Superior temporal gyrus (tissue), 1 donor: ENCODE measurements at regions not wholly inside any gene's neighbourhood (a gene's known extent, or its start where the extent isn't known, plus 50 kb on each side); places are given as distances from the start of the nearest gene placed in this dataset.

Source experiments
- DNase-seq: peaks from one replicate; pipeline ENCODE4 v3.0.0-alpha.2; 2016; ENCODE audit errors: extremely low spot score

DNA sequence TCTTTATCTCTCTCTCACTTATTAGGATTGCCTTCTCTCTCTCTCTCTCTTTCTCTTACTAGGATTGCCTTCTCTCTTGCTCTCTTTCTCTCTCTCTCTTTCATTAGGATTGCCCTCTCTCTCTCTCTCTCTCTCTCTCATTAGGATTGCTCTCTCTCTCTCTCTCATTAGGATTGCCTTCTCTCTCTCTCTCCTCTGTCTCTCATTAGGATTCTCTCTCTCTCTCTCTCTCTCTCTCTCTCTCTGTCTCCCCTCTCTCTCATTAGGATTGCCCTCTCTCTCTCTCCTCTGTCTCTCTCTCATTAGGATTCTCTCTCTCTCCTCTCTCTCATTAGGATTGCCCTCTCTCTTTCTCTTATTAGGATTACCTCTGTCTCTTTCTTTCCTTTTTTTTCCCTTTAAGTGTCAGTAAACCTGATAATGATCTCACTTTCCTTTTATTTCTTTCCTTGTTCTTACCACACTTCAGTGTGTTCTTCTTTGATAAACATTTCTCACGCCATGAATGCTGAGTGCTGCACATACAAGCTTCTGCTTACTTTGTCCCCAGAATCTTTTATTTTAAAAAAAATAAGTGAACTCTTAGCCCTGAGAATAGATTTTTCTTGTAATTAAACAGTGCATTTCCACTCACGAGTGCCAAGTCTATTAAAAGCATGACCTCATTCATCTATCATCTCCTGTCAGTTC, 243.4 kb upstream of the TBC1D5 start:
- no peak for DNase-seq

DNA sequence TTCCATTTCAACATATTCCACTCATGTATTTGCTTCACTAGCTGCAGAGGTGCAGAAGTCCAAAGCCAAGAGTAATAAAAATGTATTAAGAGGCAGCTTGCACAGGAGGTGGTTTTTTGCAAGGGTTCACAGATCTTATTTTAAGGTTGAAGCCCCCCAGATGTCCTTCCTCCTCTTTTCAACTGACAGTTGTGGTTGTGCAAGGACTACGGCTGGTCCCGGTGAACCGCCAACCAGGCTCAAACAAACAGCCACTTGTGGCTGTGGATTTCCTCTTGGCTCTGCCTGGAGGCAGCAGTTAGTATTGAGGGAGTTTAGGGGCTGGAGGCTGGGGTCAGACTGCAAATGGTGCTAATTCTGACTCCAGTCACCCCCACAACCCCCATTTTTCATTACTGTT, 240.7 kb upstream of the TBC1D5 start:
- no peak for DNase-seq

DNA sequence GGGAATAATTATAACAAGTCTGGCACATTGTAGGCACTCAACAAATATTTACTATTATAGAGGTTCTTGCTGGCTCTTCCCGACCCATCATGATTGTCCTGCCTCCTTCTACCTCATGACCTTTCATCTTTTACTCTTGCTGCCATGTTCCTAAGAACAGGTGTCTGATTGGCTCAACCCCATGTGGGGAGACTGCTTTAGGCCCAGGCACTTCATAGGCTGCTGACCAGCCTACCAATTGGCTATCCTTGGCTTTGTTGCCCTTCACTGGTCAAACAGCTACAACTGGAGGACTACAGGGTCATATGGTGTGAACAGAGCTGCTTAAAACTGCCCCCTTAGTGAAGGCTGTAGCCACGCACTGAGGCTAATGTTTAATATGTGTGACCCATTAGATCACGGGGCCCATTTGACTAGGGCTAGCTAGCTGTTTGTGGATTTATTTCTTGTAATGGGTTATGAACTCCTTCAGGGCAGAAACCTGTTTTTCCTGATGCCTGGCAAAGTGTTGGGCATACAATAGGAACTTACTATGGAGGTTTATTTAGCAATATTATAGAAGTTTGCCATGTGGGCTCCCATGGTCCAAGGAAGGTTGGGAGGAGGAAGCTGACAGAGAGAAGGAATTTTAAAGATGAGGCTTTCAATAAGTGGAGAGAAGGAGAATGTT, 239.9 kb upstream of the TBC1D5 start:
- DNase-seq, result no peak

DNA sequence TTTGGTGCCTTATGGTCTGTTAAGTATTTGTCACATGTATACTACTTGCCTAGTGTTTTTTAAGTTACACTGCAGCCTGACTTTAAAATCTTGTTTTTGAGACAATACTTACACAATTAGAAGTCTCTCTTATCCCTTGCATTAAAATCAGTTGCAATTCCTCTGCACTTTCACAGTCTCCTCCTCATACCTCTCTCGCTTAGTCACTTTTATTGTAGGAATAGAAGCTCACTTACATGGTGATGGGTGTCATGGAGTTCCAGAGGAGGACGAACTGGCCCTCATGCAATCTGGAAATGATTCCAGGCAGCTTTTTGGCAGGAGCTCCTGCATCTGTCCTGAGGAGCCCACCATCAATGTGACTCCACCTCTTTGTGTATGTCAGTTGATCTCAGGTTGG, 238.4 kb upstream of the TBC1D5 start:
- no peak for DNase-seq

DNA sequence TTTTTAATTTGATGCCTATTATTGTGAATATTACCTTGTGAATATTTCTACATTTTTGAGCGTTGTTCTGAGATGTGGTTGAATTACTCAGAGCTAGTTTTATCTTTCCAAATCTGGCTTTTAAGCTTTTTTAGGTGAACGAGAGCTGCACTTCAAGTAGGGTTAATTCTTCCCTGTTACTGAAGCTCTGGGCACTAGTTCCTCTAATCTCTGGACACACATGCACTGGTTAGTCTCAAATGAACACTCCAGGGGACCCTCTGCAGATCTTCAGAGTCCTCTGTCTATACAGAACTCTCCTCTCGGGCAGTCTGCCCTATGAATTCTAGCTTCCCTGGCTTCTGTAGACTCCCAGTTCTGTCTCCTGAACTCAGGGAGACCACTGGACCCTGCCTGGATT, 237.5 kb upstream of the TBC1D5 start:
- no peak for DNase-seq

DNA sequence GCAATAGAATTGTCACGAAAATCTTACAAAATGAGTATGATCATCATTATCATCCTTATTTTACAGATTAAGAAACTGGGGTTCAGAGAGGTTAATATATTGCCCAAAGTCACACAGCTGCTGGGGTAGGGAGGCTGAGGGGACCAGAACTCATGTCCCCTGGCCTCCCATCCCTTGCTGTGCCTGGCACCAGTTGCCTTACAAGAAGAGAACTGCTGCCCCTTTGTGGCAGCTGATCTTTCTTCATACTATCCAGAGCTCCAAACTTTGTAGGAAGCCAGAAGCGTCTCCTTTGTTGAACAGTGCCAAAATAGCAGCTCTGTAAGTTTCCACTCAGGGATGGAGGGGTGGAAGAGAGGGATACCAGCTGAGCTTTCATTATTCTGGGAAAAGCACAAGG, 236.8 kb upstream of the TBC1D5 start:
- peak; percentile 71 for DNase-seq

DNA sequence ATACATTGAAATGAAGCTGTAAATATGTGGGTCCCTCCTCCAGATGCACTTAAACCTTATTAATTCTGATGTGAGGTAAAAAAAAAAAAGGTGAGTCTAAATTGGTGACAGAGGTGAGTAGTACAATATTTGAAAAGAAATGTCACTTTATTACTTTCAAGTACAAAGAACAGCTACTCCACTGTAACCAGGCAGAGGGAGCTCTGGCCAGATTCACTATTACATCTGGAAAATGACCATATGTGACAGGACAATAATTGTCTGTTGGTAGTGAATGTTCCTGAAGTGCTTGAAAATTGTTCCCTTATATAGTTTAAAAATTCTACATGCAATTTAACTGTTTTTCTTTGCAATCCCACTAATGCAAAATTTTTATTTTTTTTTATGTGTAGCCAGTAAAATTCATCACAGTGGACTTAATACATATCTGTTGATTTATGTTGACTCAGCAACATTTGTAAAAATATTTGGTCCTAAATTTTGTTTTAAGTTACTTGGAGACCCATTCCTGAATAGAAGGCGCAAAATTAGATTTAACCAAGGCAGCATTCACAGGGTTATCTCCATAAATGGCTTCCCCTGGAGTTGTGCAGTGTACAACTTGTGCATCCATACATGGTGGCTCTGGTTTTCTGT, 231.9 kb upstream of the TBC1D5 start:
- no peak for DNase-seq

DNA sequence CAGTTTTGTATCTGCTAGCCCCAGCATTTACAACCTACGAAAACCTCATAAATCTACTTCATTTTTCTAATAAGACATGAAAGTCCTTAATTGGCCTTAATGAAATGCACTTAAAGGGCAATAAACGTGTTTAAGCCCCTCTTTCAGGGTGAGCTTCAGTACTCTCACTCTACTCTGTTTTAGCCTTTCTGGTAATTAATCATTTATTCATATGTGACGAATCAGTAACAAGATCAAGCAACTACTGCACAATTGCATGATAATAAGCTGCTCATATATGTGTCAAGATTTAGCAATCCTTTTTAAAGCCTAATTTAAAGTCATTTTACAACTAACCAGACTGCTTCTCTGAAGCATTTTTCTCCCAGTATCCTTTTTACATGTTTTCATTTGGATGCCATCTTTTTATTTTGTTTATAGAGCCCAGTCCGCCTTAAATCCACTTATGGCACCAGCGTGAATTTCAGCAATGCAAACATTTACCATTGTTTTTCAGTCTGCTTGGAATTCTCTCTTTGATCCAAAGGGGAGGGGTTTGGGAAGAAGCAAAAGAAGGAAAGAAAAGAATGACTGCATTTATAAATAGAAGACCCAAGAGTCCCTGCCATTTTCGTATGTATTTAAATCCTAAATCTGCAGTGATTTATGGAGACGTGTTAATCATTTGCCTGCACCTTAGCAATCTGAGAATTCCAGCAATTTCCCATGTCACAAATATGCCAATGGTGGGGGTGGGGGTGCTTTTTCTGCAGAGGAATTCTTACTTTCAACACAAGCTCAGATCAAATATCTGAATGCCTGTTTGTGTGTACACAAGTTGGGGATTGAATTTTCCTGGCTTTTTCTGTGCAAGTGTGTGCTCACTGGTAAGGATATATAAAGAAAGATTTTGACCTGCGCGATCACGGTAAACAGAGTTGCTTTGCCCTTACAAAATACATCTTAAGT, 230.8 kb upstream of the TBC1D5 start:
- DNase-seq, result no peak

DNA sequence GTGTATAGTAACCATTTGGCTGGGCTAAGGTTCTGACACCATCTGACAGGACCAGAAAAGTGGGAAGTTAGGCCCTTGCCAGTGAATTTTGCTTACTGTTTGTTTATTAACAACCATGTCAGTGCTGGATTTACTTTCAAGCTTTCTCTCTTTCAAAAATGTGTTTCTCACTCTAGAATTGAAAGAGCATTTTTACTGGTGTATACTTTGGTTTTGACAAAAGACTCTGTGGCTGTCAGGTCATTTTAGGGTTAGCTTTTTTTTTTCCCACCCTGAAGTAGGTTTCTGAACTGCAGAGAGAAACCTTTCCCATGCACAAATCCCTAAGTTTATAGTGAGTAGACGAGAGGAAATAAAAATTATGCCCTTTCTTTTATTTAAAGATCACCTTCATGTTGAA, 230.0 kb upstream of the TBC1D5 start:
- DNase-seq, result no peak

DNA sequence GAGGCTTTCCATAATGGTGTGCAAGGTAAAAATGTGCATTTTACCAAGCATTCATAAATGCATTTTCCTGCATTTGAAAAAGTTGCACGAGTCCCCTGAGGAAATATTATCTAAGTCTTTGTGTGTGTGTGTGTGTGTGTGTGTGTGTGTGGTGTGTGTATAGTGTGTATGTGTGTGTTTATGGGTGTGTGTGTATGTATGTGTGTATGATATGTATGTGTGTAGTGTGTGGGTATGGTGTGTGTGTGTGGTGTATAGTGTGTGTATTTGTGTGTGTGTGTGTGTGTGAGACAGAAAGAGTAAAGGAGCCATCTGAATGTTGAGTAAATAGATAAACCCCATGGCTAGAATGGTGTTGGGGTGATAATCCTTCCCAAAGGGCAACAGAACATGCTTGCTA, 229.6 kb upstream of the TBC1D5 start:
- no peak for DNase-seq

DNA sequence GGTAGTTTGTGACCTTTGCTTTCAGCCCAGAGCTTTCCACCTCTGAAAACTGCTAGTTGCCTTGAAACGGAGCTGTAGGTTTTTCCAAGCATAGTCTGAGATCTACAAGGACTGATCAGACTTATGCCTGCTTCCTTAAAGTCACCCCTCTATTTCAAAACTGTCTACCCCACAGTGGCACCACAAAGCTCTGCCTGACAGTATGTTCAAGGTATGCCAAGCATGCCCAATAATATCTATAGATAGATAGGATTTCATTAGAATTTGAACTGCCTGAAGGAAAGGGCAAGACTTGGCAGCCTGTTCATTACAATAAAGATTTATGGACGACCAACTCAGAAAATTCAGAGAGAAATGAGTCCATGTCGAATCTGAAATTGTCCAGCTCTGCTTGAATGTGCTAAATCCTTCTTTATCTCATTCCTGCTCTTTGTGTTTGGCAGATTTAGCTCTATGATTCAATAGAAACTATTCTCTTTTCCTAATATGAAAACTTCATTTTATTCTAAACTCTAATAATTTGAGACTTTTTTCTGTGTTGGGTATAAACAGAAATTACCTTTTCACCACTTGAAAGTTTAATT, 227.6 kb upstream of the TBC1D5 start:
- DNase-seq, result no peak

DNA sequence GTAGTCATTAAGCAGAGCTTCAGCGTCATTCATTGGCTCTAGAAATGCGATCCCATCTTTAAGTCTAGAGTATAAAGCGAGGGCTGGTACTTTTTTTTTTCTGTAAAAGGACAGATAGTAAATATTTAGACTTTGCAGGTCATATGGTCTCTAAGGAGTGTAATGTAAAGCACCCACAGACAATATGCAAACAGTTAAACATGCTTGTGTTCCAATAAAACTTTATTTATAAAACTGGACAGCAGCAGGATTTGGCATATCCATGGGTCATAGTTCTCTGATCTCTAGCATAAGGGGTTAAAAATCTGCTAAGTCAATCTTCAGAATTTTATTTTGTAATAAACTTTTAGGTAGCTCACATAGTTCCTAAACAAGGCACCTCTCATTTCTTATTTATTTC, 226.8 kb upstream of the TBC1D5 start:
- DNase-seq, result no peak

DNA sequence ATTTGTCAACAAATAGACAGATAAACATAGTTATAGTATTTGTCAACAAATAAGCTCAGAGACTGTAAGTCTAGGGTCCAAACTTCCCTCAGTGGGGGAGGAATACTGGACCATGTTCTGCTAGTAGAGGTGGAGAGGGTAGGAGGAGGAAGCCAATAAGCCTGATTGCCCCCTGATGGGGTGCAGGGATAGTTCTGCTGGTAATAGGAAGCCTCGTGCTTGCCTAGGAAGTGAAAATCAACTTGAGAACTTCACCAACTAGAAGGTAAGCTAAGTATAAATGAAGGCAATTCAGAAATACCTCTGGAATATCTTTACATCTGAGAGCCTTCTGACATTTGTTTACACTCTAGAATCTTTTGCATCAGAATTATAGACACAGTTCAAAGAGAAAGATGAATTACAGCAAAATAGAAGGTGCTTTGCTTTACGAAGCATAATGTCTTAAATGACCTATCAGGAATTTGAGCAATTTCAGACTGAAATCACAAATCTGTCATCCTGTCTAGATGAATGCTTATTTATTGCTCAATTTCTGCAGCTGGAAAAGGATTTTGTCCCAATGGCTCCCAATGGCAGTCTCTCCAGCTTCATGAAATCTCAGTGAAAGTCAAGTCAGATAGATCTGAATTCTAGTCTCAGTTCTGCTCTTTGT, 225.6 kb upstream of the TBC1D5 start:
- no peak for DNase-seq

DNA sequence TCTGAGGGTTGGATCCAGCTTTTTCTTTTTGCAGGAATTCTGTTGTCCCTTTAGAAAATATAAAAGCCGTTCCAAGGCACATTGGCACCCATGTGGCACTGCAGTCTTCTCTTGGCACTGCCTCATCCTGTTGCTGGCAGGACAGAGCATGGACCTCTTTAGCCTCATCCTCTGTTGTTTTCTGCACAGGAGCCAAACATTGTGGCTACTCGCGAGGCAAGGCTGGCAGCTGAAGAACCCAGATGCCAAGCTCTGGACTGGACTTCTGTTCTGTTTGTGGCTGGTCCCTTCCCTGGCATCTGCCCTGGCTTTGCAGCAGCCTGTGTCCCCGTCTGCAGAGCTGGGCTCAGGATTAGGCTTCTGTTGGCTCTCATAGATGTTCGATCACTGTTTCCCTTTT, 224.7 kb upstream of the TBC1D5 start:
- DNase-seq, result peak; percentile 88

DNA sequence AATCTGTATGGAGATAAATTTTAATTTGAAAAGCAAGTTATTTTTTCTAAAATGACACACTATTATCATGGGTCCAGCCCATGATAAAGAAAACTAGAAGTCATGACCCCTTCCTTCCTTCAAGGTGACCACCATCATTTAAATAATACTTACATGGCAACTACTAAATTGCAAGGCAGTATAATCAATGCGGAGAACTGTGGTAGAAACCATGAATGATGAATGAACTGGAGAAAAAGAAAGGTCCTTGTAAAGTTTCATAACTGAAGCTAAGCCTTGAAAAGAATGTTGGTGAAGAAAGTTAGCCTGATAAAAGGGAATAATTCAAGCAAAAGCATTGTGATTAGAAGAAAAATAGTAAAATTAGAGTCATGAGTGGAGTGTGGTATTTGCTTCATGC, 222.9 kb upstream of the TBC1D5 start:
- no peak for DNase-seq

DNA sequence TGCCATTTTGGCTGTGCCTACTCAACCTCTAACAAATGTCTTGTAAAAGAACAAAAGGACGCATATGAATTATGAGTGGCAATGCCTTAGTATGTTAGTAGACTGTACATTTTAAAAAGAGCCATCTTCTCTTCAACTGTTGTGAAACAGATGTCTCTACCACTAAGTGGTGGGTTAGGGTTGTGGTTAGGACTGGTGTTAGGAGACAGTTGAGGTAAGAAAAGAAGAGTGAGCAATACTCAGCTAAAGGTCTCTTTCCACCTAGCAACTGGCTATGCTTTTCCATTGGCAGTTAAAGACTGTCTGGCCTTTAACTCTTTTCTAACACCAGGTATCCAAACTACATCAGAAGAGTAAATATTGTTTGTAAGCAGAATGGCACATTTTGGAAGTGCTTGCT, 221.7 kb upstream of the TBC1D5 start:
- no peak for DNase-seq

DNA sequence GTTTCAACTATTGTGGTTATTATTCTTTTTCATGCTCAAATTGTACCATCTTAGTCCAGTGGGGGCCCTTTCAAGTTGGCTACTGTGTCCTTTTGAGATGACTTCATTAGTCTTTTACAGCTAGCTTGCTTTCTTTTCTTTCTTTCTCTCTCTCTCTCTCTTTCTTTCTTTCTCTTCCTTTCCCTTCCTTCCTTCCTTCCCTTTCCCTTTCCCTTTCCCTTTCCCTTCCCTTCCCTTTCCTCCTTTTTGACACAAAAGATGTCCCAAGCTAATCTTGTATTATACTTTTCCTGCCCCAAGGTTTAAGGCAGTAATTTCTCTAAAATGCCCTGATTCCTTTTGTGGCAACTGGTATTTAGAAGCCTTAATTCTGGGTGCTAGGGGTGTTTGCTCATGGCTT, 213.0 kb upstream of the TBC1D5 start:
- DNase-seq, result no peak

DNA sequence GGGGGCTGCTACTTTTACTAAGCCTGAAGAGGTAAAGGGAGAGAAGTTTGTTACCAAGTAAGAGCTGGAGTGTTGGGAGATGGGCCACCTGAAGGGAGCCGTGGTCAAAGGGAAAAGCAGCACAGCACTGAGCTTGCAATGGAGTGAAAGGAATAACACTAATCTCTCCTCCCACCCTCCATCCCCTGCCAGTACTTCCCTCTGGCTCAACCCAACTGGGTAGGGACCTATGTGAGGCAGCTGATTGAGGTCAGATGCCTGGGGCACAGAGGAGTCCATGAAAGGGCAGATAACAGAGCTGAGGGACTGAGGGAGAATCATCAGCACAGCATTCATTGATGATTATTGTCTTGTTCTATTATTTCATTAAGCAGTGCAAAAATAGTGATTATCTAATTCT, 212.4 kb upstream of the TBC1D5 start:
- no peak for DNase-seq

DNA sequence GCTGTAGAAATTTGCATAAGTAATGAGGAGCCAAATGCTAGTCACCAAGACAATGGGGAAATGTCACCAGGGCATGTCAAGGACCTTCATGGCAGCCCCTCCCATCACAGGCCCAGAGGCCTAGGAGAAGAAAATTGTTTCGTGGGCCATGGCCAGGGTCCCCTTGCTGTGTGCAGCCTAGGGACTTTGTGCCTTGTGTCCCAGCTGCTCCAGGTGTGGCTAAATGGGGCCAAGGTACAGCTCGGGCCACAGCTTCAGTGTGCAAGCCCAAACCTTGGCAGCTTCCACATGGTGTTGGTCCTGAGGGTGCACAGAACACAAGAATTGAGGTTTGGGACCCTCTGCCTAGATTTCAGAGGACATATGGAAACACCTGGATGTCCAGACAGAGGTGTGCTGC, 208.8 kb upstream of the TBC1D5 start:
- no peak for DNase-seq

DNA sequence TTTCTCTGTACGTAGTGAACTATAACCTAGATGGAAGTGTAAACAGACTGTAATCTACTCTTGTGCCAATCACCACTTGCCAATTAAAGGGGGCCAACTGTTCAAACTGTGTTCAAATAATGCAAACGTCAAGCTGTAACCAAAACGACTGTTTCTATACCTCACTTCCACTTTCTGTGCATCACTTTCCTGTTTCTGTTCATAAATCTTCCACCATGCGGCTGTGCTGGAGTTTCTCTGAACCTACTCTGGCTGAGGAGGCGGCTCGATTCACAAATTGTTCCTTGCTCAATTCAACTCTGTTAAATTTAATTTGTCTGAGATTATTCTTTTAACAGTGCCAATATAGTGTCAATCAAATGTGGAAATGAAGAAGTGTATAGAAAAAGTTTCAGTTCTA, 206.7 kb upstream of the TBC1D5 start:
- no peak for DNase-seq

DNA sequence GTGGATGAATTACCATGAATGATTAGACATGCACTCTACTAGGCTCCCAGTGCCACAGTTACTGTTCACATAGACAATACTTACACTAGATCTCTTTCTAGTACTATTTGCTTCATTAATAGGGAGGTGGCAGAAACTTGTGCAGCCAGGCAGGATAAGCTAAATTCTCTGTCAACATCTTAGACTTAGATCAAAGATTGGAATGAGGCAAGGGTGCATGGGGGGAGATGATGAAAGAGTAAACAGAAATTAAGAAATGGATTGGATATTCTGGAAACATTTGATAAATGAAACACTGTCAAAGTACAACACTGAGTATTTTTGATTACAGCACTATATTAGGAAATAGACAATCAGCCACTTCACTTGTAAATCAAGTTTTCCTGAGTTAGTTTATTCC, 205.4 kb upstream of the TBC1D5 start:
- DNase-seq, result no peak
